ENCODE measurements at regions not wholly inside any gene's neighbourhood (a gene's known extent, or its start where the extent isn't known, plus 50 kb on each side); places are given as distances from the start of the nearest gene placed in this dataset.
A peak's percentile ranks its signal among the peaks of the same experiment; 100 is the strongest.

- DNase-seq, result no peak
Observed at GRCh38 chr2:120461092-120461491, 115.2 kb downstream of the INHBB start.

GRCh38 chr2:120461546-120462537, 115.9 kb downstream of the INHBB start:
- DNase-seq, result no peak

- DNase-seq, result peak in 1 of 2 experiments; percentile 11
Observed at GRCh38 chr2:120463527-120463926, 117.6 kb downstream of the INHBB start.

DNA sequence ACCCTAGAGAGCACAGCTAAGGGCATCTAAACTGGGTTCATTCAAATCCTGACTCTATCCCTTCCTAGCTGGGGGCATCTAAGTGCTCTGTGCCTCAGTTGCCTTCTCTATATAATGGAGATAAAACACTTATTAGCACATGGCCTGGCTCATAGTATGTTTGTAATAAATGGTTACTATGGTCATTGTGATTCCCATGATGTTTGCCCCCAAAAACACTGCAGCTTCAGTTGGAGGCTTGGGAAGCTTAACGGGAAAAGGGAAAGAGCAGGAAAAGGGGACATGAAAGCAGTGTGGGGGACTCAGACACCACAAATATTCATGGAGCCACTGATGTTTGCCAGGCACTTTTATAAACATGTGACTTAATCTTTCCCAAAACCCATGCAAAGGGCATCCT, 118.1 kb downstream of the INHBB start:
- DNase-seq, result no peak

GRCh38 chr2:120464448-120464931, 118.6 kb downstream of the INHBB start:
- DNase-seq, result no peak

GRCh38 chr2:120465012-120465700, 119.2 kb downstream of the INHBB start:
- no peak for DNase-seq

DNA sequence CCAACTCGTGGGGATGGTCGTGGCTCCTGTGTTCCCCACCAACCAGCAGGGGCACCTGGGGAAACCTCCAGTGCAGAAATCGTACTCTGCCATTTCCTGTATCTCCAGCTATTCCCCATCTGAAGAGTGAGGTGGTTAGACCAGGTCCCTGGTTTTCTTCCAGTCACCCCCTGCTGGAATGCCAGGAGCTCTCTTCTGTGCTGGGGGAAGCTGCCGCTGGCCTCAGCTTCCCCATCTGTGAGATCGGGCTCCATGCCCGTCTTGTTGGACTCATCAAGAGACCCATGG, 119.7 kb downstream of the INHBB start:
- DNase-seq, result no peak

DNA sequence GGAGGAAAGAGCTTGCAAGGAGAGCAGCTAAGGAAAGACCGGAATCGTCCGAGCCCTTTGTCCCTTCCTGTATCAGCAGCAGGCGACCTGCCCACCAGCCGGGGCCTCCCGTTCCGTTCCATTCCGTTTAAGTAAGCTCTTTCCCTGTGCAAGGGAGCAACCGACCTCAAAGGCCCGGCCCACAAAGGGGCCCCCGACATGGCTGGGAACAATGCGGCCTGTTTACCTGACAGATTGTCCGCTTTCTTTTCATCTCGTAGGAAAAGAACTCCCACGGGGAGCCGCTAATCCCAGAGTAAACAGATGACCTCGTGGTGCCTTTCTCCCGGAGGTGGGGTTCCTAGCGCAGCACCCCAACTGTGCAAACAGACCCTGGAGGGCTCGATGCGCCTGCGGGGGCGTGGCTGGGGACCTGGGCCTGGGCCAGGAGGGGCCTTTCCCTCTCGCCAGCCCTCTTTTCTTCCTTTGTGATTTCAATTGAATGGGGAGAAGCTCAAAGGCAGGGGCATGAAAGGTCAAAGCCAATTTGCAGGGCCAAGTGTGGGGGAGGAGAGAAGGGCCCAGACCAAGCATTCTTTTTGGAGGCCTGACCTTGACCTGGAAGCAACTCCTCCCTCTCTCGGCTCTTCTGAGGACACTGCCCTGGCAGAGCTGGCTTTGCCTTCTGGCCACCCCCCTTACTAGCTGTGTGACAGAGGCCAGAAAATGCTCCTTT, 120.2 kb downstream of the INHBB start:
- no peak for DNase-seq

DNA sequence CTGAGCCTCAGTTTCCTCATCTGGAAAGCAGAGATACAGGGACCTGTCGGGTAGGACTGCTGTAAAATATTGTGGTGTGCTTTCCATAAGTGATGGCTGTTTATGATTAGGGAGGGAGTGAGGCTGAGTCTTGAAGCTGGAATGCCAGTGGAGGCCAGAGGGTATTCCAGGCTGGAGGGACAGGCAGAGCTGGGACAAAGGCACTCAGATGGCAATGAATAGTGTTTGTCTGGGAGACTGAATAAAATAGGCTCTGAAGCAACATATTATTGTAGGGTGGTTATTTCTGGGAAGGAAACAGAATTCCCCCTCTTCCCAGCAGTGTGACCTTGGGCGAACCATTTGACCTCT, 120.7 kb downstream of the INHBB start:
- DNase-seq, result no peak

DNA sequence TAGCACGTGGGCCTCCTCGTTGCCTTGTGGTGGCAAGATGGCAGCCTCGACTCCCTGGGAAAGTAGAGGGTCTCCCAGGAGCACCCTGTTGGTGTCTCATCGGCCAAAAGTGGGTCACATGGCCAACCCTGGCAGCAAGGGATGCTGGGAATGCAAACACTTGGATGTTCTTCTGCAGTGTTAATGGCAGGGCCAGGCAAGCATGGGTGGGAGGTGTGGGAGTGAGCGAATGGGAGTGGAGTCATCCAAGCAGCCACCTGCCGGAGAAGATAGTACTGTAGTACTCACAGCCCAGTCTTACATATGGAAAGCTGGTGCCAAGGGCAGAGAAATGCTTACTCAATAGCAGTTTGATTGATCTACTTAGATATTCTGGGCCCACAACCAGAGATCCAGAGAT, 122.2 kb downstream of the INHBB start:
- DNase-seq, result no peak

DNA sequence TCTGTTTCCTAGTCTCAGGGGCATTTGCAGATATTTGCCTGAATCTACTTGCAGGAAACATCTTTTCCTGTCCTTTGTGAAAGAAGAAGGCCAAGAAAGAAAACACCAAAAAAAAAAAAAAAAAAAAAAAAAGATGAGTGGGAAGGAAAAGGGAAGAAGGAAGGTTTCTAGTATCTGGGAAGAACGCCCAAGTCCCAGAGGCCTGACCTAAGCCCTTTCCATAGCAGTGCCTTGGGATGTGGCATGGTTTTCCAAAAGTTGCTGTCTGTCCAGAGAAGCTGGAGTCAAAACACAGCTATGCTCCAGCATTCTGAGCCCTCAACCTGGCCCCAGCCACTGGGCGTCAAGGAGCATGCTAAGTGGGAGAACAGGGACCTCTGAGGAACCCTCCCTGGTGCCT, 123.5 kb downstream of the INHBB start:
- no peak for DNase-seq

DNA sequence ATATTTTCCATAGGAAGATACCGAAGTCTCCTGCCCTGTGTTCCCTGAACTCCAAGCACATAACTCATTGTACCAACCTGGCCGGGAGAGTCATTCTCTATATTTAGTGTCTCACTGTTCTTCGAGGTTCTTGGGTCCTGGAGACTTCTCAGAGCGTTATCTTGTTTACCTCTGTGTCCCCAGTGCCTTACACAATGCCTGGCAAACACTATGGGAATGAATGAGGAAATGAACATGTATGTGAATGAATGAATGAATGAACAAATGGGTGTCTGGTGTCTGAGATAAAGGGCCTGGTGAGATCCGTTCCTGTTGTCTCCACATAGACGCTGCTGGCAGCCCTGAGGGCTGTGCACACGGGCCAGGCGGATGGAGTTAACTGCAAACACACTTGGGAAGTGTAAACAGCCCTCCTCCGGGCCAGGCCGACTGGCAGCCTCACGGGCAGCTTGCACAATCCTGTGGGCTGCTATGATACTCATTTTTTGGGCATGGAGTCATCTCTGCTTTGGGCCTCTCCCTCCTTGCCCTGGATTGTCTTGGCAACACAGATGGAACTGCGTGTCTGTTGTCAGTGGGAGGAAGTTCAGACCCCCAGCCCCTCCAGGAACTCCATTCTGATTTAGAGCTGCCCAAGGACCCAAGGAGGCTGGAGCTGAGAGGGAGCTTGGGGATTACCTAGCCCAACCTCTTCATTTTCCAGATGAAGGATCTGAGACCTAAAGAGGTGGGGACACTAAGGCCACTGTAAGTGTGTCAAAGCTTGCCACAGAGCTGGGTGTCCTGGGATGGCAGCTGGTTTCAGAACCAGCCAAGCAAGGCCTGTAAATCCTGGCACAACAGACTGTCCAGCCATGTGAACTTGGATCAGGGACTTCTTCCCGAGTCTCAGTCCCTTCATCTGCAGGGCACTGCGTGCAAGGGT, 124.4 kb downstream of the INHBB start:
- peak; percentile 22 to 50 for DNase-seq

DNA sequence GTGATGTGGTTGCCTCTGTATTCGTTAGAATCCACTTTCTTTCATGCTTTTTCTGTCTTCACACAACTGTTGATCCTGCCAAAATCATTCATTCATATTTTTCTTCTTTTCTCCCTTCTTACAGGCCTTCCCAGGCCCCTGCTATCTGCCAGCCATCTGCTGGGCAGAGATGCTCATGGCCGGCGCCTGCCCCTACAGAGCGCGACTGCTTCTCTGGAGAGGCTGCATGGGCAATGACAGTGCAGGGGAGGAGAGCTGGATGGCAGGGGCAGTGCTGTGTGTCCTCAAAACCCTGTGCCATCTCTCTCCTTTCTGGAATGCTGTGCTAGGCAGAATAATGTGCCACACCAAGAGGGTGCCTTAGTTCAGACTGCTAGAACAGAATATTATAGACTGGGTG, 125.2 kb downstream of the INHBB start:
- DNase-seq, result no peak

GRCh38 chr2:120472031-120472430, 126.1 kb downstream of the INHBB start:
- DNase-seq, result no peak

DNA sequence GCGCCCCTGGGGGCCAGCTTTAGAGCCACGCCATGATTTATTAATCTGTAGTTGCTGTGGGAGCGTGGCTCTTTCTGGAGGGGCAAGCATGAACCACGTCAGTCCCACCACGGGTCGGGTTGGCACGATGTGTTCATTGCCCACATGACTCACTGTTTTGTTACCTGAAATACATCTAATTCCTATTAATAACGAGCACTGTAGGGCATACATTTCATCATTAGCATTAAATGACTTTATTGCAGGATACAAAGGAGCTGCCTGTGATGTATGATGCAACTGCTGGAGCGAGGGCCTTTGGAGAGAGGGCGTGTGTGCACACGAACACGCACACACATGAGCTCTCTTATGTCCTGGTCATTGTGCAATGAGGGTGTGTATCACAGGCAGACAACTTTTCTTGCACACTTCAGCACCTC, 127.0 kb downstream of the INHBB start:
- DNase-seq, result no peak

DNA sequence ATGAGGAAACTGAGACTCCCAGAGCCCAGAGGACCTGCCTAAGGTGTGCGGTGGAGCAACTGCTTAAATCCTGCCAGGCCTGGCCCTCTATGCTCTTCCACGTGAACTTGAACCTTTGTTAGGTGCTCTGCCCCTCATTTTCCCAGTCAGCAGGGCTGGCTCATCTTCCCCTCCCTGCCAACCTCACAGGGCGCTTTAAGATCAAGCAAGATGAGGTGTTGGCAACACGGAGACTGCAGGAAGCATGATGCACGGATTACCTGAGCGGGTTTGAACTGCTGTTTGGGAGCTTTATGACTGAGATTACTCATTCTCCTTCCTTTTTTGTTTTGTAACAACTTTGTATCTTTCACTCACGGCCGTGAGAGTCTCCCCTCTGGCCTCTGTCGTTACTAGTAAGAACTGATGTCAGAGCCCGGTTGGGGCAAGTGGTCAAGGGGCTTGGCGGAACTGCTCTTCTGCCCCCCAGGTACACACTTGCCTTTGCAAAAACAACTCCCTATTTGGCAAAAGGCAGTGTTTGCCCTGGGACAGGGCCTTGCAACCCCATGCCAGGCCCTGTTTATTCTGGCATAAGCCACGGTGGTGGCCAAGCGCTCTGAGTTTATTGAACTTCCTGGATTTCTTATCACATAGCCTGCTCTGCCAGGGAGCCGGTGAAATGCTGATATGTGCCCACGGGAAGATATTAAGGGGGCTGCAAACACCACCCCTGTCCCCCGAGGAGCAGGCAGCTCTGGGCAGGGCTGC, 127.8 kb downstream of the INHBB start:
- DNase-seq, result no peak

DNA sequence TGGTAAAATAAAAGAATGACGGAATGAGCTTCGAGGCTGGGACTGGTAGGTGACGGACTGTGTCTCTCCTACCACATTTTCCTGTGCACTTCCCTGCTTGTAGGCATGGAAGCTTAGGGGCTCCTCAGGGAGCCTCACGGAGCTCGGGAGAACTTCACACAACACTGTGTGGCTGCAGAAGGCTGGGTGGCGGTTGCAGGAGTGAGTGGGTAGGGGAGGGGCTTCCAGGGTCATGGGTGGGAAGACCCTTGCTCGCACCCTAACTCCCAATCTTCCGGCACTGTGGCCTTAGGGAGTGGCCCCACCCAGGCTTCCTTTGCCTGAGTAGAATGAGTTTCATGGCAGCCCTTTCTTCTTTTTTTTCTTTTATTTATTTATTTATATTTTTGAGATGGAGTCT, 128.6 kb downstream of the INHBB start:
- no peak for DNase-seq

GRCh38 chr2:120476141-120476540, 130.2 kb downstream of the INHBB start:
- no peak for DNase-seq

DNA sequence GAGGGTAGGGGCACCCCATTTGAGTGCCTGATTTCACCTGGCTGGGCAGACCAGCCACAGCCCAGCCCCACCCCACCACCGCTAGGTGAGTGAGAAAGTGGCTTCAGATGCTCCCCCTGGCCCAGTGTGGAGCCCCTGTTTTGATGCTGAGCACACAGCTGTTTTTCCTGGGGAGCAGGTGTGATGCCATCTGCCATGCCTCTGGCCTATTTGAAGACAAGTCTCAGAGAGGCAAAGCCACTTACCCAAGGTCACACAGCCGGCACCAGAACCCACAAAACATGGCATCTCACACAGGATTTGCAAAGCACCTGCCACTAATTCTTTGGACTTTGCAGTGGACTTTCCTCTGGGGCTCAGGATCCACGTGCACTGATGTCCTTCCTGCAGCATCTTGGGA, 131.3 kb downstream of the INHBB start:
- no peak for DNase-seq

DNA sequence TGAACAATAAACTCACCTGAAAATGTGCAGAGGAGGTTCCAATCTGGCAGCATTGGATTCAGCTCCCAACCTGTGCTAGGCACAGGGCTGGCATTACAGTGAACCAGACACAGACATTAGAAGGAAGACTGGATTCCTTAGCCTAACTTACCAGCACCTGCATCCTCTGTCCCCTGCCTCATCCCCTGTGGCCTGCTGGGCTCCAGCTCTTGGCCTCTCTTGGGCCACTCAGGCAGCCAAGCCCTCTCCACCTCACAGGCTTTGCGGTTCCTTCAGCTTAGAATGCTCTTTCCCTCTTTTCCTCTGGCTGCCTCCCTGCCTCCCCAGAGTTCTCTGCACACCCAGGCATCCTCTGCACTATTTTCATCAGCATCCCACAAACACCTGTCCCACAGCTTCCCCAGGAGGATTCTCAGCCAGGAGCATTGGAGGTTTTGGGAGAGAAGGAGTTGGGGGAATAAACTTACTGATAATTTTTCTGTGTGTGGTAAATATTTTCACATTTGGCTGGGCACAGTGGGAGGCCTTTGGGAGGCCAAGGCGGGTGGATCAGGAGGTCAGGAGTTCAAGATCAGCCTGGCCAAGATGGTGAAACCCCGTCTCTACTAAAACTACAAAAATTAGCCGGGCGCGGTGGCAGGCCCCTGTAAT, 132.0 kb downstream of the INHBB start:
- DNase-seq, result no peak

- DNase-seq, result no peak
Observed at GRCh38 chr2:120480346-120480902, 134.5 kb downstream of the INHBB start.

Measured in SHP77 (cell line).